Ishikawa (cell line): ENCODE measurements at regions not wholly inside any gene's neighbourhood (a gene's known extent, or its start where the extent isn't known, plus 50 kb on each side); places are given as distances from the start of the nearest gene placed in this dataset.

Experiments used
- CEBPB ChIP-seq: IDR thresholded peaks from 2 replicates; pipeline ENCODE4 v1.6.1; 2012
- CREB1 ChIP-seq: IDR thresholded peaks from 2 replicates; pipeline ENCODE4 v1.6.1; 2012; ENCODE audit warnings: low read depth
- EGR1 ChIP-seq: IDR thresholded peaks from 2 replicates; pipeline ENCODE4 v1.6.1; 2012
- EP300 ChIP-seq: IDR thresholded peaks from 2 replicates; pipeline ENCODE4 v1.6.1; 2012; ENCODE audit warnings: borderline replicate concordance
- FOXM1 ChIP-seq: IDR thresholded peaks from 2 replicates; pipeline ENCODE4 v1.6.1; 2012; ENCODE audit warnings: low read depth, borderline replicate concordance
- MAX ChIP-seq: IDR thresholded peaks from 2 replicates; pipeline ENCODE4 v1.6.1; 2012
- NFIC ChIP-seq: IDR thresholded peaks from 2 replicates; pipeline ENCODE4 v1.6.1; 2012
- RAD21 ChIP-seq: IDR thresholded peaks from 2 replicates; pipeline ENCODE4 v1.6.1; 2012; ENCODE audit warnings: low read depth
- REST ChIP-seq: IDR thresholded peaks from 2 replicates; pipeline ENCODE4 v1.6.1; 2012; ENCODE audit warnings: low read depth, mild to moderate bottlenecking
- TAF1 ChIP-seq: IDR thresholded peaks from 2 replicates; pipeline ENCODE4 v1.6.1; 2012; ENCODE audit warnings: low read depth, mild to moderate bottlenecking
- TCF12 ChIP-seq: IDR thresholded peaks from 2 replicates; pipeline ENCODE4 v1.6.1; 2012; ENCODE audit warnings: low read depth
- TEAD4 ChIP-seq: IDR thresholded peaks from 2 replicates; pipeline ENCODE4 v1.6.1; 2012
- USF1 ChIP-seq: IDR thresholded peaks from 2 replicates; pipeline ENCODE4 v1.6.1; 2012
- YY1 ChIP-seq: IDR thresholded peaks from 2 replicates; pipeline ENCODE4 v1.6.1; 2012; ENCODE audit warnings: low read depth
- ZBTB7A ChIP-seq: IDR thresholded peaks from 2 replicates; pipeline ENCODE4 v1.6.1; 2012; ENCODE audit warnings: low read depth

- TF ChIP-seq REST = no peak
- no peak for TF ChIP-seq CEBPB
- TF ChIP-seq FOXM1 = no peak
- no peak for TF ChIP-seq ZBTB7A
- TF ChIP-seq TCF12 = no peak
- TF ChIP-seq EGR1 = no peak
- no peak for TF ChIP-seq NFIC
- no peak for TF ChIP-seq TEAD4
- TF ChIP-seq MAX = no peak
- TF ChIP-seq TAF1 = no peak
- TF ChIP-seq RAD21 = no peak
- TF ChIP-seq USF1 = no peak
- TF ChIP-seq CREB1 = no peak
- TF ChIP-seq YY1 = no peak
- TF ChIP-seq EP300 = no peak
Observed at GRCh38 chr9:12503606-12504122, 189.5 kb upstream of the TYRP1 start.

- TF ChIP-seq TEAD4 (no peak), ZBTB7A (no peak), MAX (no peak), CEBPB (no peak), USF1 (no peak), FOXM1 (no peak), EGR1 (no peak), EP300 (no peak), REST (no peak), YY1 (no peak), CREB1 (no peak), TAF1 (no peak), NFIC (no peak), RAD21 (no peak), TCF12 (no peak)
Observed at GRCh38 chr9:12510551-12510950, 182.6 kb upstream of the TYRP1 start.

- TF ChIP-seq USF1 (no peak), MAX (no peak), NFIC (no peak), YY1 (no peak), TAF1 (no peak), TCF12 (no peak), FOXM1 (no peak), REST (no peak), EP300 (no peak)
Observed at GRCh38 chr9:12511726-12512125, 181.5 kb upstream of the TYRP1 start.

GRCh38 chr9:12516031-12516430 is 177.2 kb upstream of the TYRP1 start:
- TF ChIP-seq REST = no peak
- TF ChIP-seq RAD21 = no peak
- TF ChIP-seq CREB1 = no peak
- TF ChIP-seq FOXM1 = no peak
- TF ChIP-seq NFIC = no peak
- TF ChIP-seq EGR1 = no peak
- TF ChIP-seq EP300 = no peak
- TF ChIP-seq TAF1 = no peak
- no peak for TF ChIP-seq USF1
- TF ChIP-seq CEBPB = no peak
- no peak for TF ChIP-seq TCF12
- TF ChIP-seq YY1 = no peak
- TF ChIP-seq ZBTB7A = no peak
